GM12878 (cell line): ENCODE measurements at regions not wholly inside any gene's neighbourhood (a gene's known extent, or its start where the extent isn't known, plus 50 kb on each side); places are given as distances from the start of the nearest gene placed in this dataset.

Experiments used
- ATAC-seq: fragments of 200-7000 bp; cut with Tn5 transposase; 3 replicates; pipeline ENCODE4 v1.9.1; 2020; ENCODE audit warnings: mild to moderate bottlenecking, moderate library complexity
- BruUV-seq: library from RNA; stranded (reverse); fragments of 400-500 nt; replicated peaks from 2 replicates; lab custom pipeline; 2021; lab: Mats Ljungman, UMichigan
- CTCF ChIA-PET: fragments of 300-600 bp; sonication (Branson Sonifier 250); formaldehyde crosslinking; extraction: SDS; loops from one replicate; lab custom pipeline; 2021; ENCODE audit warnings: inconsistent platforms; lab: Yijun Ruan, JAX
- POLR2A ChIA-PET: fragments of 350-600 bp; formaldehyde crosslinking; extraction: SDS; loops from one replicate; lab custom pipeline; 2021; ENCODE audit warnings: inconsistent platforms; lab: Charles Lee
- RAD21 ChIA-PET: fragments of 300-600 bp; sonication (Branson Sonifier 250); formaldehyde crosslinking; loops from one replicate; lab custom pipeline; 2023; ENCODE audit warnings: antibody characterized with exemption; ENCODE audit not compliant: unreplicated experiment; lab: Charles Lee
- SMC1A ChIA-PET: fragments of 300-600 bp; sonication (Branson Sonifier 250); formaldehyde crosslinking; loops from one replicate; lab custom pipeline; 2023; ENCODE audit not compliant: unreplicated experiment, uncharacterized antibody; lab: Charles Lee
- DNase-seq: peaks from one replicate; pipeline ENCODE4 v3.0.0-alpha.2; 2011; ENCODE audit warnings: low read depth, low spot score
- FAIRE-seq: peaks from 3 replicates; lab custom pipeline; 2011; peaks lifted over from hg19 to GRCh38; lab: Jason Lieb, UNC
- H2AFZ ChIP-seq: 2 replicates; pipeline ENCODE4 v1.6.0; 2011; ENCODE audit warnings: low read depth, low read length, control low read depth; ENCODE audit not compliant: control insufficient read depth
- H3K27ac ChIP-seq: 2 replicates; pipeline ENCODE4 v1.5.1; 2011; ENCODE audit warnings: control low read depth; ENCODE audit not compliant: control insufficient read depth, insufficient read depth
- H3K27me3 ChIP-seq, 2 experiments: replicated peaks in 1 of 2; 2 replicates each; pipeline versions ENCODE4 v1.6.0 to v1.6.1; 2011; ENCODE audit warnings: low read length in 1 of 2; ENCODE audit not compliant: control insufficient read depth in 2 of 2, insufficient read depth in 2 of 2
- H3K36me3 ChIP-seq, 2 experiments: 2 replicates each; pipeline ENCODE4 v1.5.1; 2011; ENCODE audit warnings: low read length in 1 of 2; ENCODE audit not compliant: control insufficient read depth in 2 of 2, insufficient read depth in 2 of 2
- H3K4me1 ChIP-seq: 2 replicates; pipeline ENCODE4 v1.6.1; 2011; ENCODE audit warnings: mild to moderate bottlenecking, low read length, moderate library complexity, mixed read lengths; ENCODE audit not compliant: control insufficient read depth, insufficient read depth
- H3K4me2 ChIP-seq: 2 replicates; pipeline ENCODE4 v1.6.0; 2011; ENCODE audit warnings: control low read depth; ENCODE audit not compliant: control insufficient read depth, insufficient read depth
- H3K4me3 ChIP-seq: fragments of 200-600 bp; sonication (generic); 2 replicates; pipeline ENCODE4 v1.5.1; 2016
- H3K79me2 ChIP-seq: 2 replicates; pipeline ENCODE4 v1.6.0; 2011; ENCODE audit warnings: low read length; ENCODE audit not compliant: control insufficient read depth, insufficient read depth
- H3K9ac ChIP-seq: 2 replicates; pipeline ENCODE4 v1.8.0; 2011; ENCODE audit warnings: low read length, control low read depth, mixed read lengths; ENCODE audit not compliant: control insufficient read depth, insufficient read depth
- H3K9me3 ChIP-seq: replicated peaks from 3 replicates; pipeline ENCODE4 v1.5.1; 2011; ENCODE audit warnings: mild to moderate bottlenecking, low read length; ENCODE audit not compliant: control insufficient read depth, insufficient read depth
- H4K20me1 ChIP-seq: 2 replicates; pipeline ENCODE4 v1.6.0; 2011; ENCODE audit not compliant: control insufficient read depth, insufficient read depth
- BACH1 ChIP-seq: fragments of 450-650 bp; IDR thresholded peaks from 2 replicates; pipeline ENCODE4 v1.6.1; 2017; ENCODE audit warnings: mild to moderate bottlenecking, borderline replicate concordance
- CBFB ChIP-seq: IDR thresholded peaks from 2 replicates; pipeline ENCODE4 v1.6.1; 2016; ENCODE audit warnings: antibody characterized with exemption, low read depth
- CHD1 ChIP-seq: IDR thresholded peaks from 2 replicates; pipeline ENCODE4 v1.6.1; 2012; ENCODE audit warnings: low read depth, low read length, improper control_type of control experiment
- CREM ChIP-seq: IDR thresholded peaks from 2 replicates; pipeline ENCODE4 v1.6.1; 2014; ENCODE audit warnings: antibody characterized with exemption, low read depth
- NR2F1 ChIP-seq: fragments of 450-650 bp; conservative IDR thresholded peaks from 2 replicates; pipeline ENCODE4 v1.6.1; 2017; ENCODE audit warnings: mild to moderate bottlenecking
- SMAD1 ChIP-seq: fragments of 450-650 bp; IDR thresholded peaks from 2 replicates; pipeline ENCODE4 v1.6.1; 2018; ENCODE audit warnings: mild to moderate bottlenecking, low read depth; ENCODE audit not compliant: partially characterized antibody
- WGBS: methylation state at CpG from one replicate; pipeline ENCODE4 v1.1.6; 2016; ENCODE audit warnings: low lambda C conversion rate; ENCODE audit not compliant: insufficient replicate concordance, insufficient coverage; ENCODE audit errors: missing lambda C conversion rate; 5-methylcytosine and 5-hydroxymethylcytosine counted together
- in situ Hi-C: fragments of 300-500 bp; cut with MboI; formaldehyde crosslinking; loops from 9 replicates; pipeline ENCODE4 v1.14.3; 2018; ENCODE audit warnings: mixed read lengths
- intact Hi-C: fragments of 100-400 bp; cut with micrococcal nuclease; formaldehyde crosslinking; loops from one replicate; pipeline ENCODE4 v1.14.2; 2022; ENCODE audit not compliant: unreplicated experiment
- TF ChIP-seq, protein P1 (sequence below): IDR thresholded peaks from 2 replicates; pipeline ENCODE4 v1.6.1; 2011; ENCODE audit warnings: borderline replicate concordance, low read depth, mild to moderate bottlenecking, moderate library complexity, mixed read lengths, low read length; ENCODE audit not compliant: insufficient read depth; ENCODE audit errors: extremely low read length
- TF ChIP-seq, protein P2 (sequence below): fragments of 450-650 bp; IDR thresholded peaks from 2 replicates; pipeline ENCODE4 v1.6.1; 2016; ENCODE audit warnings: mild to moderate bottlenecking

DNA sequence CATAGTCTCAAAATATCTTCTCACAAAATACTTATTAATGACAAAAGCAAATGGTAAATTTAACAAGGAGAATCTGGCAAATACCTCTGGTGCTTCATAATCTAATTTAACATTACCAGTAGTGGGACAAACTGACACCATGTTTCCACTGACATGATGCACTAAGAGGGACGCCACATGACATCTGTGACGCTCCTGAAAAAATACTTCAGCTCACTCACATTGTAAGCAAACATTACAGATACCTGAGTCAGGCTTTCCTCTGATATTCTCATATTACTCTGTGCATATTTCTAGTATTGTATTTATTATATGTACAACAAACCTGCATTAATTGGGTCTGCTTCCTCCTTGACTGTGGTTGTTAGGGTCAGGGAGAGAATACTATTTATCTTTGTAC is 56.7 kb upstream of the OSMR start:
- Histone ChIP-seq H3K4me1 (no peaks in the 10 kb centered on the region), H4K20me1 (no peaks in the 10 kb centered on the region), H3K27me3 (no peaks in the 10 kb centered on the region; a peak in 1 of 4 replicates), H3K36me3 (no peaks in the 10 kb centered on the region), H3K4me3 (no peak overlapping the region), H3K27ac (no peak overlapping the region), H3K9me3 (no peaks in the 10 kb centered on the region), H3K4me2 (no peak overlapping the region), H3K79me2 (no peaks in the 10 kb centered on the region), H3K9ac (no peak overlapping the region), H2AFZ (no peak overlapping the region)
- CTCF ChIA-PET, result no interaction called here
- no peak for FAIRE-seq
- SMC1A ChIA-PET, result interaction anchor here (1.0 kb wide), 1 partner anchor 9 kb away, joined by 3 read pairs; no protein-coding TSS in a partner anchor
- WGBS, result 90% methylated on average over 2 of the region's 2 CpGs
- RAD21 ChIA-PET, result no interaction called here
- TF ChIP-seq, protein P1, sequence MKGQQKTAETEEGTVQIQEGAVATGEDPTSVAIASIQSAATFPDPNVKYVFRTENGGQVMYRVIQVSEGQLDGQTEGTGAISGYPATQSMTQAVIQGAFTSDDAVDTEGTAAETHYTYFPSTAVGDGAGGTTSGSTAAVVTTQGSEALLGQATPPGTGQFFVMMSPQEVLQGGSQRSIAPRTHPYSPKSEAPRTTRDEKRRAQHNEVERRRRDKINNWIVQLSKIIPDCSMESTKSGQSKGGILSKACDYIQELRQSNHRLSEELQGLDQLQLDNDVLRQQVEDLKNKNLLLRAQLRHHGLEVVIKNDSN, result no peak
- ATAC-seq, result no peak
- POLR2A ChIA-PET, result no interaction called here
- no TSS peak for BruUV-seq
- DNase-seq, result no peak
- intact Hi-C loops (no loop called here), in situ Hi-C loops (no loop called here)

- Histone ChIP-seq H3K27me3 (no peaks in the 10 kb centered on the region; a peak in 1 of 4 replicates), H3K9me3 (no peaks in the 10 kb centered on the region), H3K4me2 (no peak overlapping the region), H3K27ac (no peak overlapping the region), H3K4me3 (no peak overlapping the region), H3K4me1 (no peaks in the 10 kb centered on the region), H4K20me1 (no peaks in the 10 kb centered on the region), H3K79me2 (no peaks in the 10 kb centered on the region), H3K36me3 (no peaks in the 10 kb centered on the region), H2AFZ (no peak overlapping the region), H3K9ac (no peak overlapping the region)
- TF ChIP-seq, protein P2, sequence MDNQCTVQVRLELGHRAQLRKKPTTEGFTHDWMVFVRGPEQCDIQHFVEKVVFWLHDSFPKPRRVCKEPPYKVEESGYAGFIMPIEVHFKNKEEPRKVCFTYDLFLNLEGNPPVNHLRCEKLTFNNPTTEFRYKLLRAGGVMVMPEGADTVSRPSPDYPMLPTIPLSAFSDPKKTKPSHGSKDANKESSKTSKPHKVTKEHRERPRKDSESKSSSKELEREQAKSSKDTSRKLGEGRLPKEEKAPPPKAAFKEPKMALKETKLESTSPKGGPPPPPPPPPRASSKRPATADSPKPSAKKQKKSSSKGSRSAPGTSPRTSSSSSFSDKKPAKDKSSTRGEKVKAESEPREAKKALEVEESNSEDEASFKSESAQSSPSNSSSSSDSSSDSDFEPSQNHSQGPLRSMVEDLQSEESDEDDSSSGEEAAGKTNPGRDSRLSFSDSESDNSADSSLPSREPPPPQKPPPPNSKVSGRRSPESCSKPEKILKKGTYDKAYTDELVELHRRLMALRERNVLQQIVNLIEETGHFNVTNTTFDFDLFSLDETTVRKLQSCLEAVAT, result no peak
- TF ChIP-seq SMAD1, result no peak
- no peak for TF ChIP-seq CBFB
- no peak for TF ChIP-seq NR2F1
- TF ChIP-seq, protein P1, result no peak
- no peak for TF ChIP-seq BACH1
- TF ChIP-seq CREM, result no peak
- TF ChIP-seq CHD1, result no peak
- intact Hi-C loops (no loop called here), in situ Hi-C loops (no loop called here)
- FAIRE-seq, result no peak
- no peak for DNase-seq
- no peak for ATAC-seq
- ChIA-PET POLR2A (no interaction called here), RAD21 (no interaction called here), CTCF (no interaction called here), SMC1A (interaction anchor here (1.0 kb wide), 1 partner anchor 10 kb away, joined by 3 read pairs; no protein-coding TSS in a partner anchor)
- BruUV-seq, result no TSS peak
- WGBS, result 64% methylated on average over 2 of the region's 2 CpGs
These were observed 56.0 kb upstream of the OSMR start for GRCh38 chr5:38789777-38790176.
